AG08395 (cell line): ENCODE measurements at regions not wholly inside any gene's neighbourhood (a gene's known extent, or its start where the extent isn't known, plus 50 kb on each side); places are given as distances from the start of the nearest gene placed in this dataset.
A peak's percentile ranks its signal among the peaks of the same experiment; 100 is the strongest.
"Not testable (repeated sequence)": the region's sequence is repeated elsewhere in the genome, so short reads cannot be mapped to it uniquely, and the experiment has no call there.

ENCODE experiments used
- DNase-seq: peaks from one replicate; pipeline ENCODE4 v3.0.0; 2012; ENCODE audit warnings: mixed read lengths, low spot score

DNA sequence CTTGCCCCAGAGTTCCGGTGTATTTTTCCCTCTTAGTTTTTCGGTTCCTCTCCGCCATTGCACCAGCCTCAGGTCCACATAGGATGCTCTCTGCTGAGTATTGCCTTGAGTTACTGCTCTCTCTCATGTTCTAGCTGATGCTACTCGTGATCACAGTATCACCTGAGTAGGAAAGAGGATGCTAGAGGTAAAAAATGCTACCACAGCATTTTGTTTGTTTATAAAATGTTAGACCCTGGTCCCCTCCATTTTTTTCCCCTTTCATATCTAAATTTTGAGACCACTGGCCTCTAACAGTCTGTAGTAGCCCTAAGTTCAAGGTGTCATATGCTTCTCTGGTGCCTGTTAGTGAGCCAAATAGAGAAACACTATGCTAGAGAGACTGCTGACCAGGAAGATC lies 175.5 kb downstream of the OR2B2 start:
- no peak for DNase-seq

DNA sequence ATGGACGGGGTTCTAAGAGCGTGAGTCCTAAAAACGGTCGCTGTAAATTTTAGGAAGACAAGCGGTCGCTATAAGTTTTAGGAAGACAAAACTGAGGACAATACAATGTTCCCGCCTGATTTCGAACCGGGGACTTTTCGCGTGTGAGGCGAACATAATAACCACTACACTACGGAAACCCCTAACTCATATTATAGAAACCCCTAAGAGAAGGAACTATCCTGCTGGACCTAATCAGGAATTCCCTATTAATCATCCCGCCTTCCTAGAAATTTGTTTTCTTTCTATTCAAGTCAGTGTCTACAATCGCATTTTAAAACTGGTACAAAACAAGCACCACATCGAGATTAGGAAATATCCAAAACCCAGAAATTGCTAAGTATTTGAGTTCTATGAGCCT lies 183.8 kb downstream of the OR2B2 start:
- DNase-seq, result no peak

DNA sequence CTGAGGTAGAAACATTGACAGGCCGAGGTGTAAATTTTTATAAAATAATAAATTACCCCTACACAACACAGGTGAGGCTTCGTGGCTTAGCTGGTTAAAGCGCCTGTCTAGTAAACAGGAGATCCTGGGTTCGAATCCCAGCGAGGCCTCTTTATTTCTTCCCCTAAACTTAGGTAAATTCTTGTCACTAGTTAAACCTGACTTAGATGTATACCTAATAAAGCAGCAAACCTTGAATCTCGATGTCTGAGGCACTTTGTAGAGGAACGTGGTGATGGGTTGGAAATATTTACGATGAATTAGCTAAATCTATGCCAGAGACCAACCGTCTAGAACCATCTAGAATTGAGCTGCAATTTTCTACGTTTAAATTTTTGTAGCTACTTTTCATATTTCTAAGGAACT lies 185.6 kb downstream of the OR2B2 start:
- DNase-seq, result no peak

DNA sequence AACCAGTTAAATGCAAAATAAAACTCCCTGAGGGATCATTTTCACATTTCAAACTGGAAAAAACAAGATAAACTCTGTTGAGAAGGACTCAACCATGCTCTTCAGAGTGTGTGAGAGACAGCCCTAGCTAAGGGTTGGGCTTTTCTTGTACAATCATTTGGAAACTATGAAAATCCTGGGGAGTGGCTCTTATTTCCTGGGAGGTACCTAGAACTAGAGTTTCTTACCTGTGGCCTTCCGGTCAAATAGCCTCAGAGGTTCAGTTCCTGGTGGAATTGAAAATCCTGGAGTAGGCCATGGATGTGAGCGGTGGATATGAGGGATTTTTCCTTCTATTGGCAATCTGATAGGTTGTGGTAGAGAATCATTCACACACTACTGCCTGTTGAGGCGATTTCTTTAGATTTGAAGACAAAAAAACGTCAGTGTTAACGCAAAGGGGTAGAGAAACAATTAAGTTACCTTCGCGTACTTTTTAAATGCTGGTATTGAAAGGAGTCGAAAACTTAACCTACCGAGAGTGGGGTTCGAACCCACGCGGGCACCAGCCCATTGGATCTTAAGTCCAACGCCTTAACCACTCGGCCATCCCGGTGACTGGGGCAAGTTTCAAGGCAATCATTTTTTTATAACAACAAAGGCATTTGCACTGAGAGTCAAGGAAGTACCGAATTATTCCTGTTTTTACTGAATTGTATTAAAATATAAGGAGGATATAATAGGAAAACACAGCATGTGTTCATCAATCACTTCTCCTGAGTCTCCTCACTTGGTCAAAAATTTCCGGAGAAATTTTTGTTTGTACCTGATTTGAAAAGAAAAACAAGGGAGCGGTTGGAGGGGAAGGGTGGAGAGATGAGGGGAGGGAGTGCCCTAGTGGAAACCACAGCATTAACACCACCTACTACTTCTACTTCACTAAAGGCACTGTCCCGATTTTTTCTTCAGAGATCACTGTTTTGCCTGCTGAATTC lies 191.3 kb downstream of the OR2B2 start:
- DNase-seq, result peak; percentile 3

DNA sequence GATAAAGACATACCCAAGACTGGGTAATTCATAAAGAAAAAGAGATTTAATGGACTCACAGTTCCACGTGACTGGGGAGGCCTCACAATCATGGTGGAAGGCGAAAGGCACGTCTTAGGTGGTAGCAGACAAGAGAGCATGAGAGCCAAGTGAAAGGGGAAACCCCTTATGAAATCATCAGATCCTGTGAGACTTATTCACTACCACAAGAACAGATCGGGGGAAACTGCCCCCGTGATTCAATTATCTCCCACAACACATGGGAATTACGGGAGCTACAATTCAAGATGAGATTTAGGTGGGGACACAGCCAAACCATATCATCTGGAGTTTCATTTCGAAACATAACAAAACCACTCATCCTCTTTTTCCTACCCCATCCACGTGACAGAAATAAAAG lies 193.2 kb downstream of the OR2B2 start:
- not testable (repeated sequence) for DNase-seq

DNA sequence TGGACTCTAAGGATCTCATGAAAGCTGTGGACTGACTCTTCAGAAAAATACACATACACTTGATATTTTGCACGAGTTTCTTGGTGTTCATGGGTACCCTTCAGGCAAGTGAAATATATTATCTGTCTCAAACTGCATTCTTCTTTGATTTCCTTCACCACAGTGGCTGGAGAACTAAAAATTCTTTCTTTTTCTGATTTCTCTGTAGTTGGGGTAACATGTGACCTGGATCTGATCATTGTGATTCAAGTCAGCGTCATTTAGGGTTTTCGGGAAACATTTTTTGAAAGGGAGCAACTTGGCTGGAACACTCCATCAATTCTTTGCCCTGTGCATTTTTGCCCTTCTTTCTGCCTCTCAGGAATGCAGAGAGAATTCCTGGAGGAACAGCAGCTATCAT lies 205.8 kb downstream of the OR2B2 start:
- DNase-seq, result no peak

DNA sequence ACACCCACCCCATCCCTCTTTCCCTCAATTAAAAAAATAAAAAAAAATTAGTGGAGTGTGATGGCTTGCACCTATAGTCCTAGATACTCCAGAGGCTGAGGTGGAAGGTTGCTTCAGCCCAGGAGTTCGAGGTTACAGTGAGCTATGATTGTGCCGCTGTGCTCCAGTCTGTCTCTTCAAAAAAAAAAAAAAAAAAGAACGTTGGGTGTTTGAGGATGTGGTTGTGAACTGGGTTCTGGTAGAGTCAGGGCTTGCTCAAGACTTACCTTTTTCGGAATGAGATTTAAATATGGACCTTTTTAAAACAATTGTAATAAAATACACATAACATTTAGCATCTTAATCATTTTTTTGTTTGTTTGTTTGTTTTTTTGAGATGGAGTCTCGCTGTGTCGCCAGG lies 211.9 kb downstream of the OR2B2 start:
- DNase-seq, result no peak

DNA sequence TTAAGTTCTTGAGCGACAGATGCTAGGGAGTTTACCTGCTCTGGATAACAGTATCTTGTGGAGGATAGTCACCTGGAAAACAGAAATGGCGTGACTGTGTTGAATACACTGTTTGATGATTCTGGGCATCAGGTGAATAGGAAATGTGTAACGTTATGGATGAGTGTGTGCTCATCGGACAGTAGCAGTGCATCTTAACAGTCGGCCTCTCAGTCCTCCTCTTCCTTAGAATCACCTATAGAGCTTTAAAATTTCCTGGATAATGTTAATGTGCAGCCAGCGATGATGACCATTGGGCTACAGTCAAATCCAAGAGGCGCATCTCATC lies 217.7 kb downstream of the OR2B2 start:
- DNase-seq, result no peak

DNA sequence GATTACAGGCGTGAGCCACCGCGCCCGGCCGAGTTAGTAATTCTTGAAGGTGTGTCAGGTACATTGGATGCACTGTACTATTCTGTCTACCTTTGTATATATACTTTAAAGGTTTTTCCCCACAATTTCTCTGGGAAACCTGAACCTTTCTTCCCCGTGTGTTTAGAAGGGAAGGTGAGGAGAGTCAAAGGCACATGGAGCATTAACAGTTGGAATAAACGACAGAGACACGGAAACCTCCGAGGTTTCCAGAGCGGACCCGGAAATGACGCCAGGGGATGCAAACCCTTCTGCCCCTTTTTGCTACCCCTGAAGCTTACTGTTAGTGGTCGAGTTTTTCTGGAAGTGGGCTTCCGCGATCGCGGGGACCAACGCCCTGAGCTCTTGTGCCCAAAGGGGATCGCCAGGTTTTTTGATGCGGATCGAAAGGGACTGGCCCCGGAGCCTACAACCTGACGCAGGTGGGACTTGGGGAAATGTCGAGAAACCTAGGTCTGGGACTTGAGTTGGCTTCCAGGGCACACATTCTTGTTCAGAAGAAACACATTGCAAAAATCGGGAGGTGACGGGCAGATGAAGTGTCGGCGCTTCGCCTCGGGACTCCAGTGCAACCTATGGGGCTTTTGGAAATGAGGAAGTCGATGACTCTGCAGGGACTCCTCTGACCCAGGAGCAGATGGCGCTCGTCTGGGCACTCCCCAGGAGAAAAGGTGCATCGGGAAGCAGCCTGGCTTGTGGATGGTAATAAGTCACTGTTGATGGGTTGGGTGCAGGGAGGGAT lies 218.2 kb downstream of the OR2B2 start:
- DNase-seq, result no peak

DNA sequence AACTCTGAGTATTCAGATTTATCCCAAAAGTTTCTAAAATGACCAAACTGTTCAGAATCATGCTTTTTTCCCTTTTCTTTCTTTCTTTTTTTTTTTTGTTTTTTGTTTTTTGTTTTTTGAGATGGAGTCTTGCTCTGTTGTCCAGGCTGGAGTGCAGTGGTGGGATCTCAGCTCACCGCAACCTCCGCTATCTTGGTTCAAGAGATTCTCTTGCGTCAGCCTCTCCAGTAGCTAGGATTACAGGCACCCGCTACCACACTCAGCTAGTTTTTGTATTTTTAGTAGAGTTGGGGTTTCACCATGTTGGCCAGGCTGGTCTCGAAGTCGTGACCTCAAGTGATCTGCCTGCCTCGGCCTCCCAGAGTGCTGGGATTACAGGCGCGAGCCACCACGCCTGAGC lies 219.2 kb upstream of the ZNF184 start:
- not testable (repeated sequence) for DNase-seq

DNA sequence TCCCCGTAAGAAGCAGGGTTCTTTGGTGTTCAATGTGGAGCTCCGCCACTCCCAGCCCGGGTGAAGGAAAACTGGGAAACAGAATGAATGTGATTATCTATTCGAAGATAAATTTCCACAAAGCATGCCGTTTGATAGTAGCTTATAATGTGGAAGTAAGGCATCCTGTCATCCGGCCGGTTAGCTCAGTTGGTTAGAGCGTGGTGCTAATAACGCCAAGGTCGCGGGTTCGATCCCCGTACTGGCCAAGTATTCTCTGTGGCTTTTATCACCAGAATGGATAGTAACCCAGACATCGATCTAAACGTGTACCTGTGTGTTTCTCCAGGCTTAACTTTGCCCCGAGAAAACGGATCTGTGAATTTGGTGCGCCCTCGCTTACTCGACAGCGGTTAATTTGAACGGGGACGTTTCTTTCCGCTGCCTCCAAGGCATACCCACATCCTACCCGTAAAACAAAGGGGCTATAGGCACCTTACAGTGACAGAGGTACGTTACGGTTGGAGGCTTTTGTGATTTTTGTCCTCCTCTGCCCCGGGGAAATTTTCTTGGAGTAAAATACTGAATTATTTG lies 215.2 kb upstream of the ZNF184 start:
- peak; percentile 61 for DNase-seq

DNA sequence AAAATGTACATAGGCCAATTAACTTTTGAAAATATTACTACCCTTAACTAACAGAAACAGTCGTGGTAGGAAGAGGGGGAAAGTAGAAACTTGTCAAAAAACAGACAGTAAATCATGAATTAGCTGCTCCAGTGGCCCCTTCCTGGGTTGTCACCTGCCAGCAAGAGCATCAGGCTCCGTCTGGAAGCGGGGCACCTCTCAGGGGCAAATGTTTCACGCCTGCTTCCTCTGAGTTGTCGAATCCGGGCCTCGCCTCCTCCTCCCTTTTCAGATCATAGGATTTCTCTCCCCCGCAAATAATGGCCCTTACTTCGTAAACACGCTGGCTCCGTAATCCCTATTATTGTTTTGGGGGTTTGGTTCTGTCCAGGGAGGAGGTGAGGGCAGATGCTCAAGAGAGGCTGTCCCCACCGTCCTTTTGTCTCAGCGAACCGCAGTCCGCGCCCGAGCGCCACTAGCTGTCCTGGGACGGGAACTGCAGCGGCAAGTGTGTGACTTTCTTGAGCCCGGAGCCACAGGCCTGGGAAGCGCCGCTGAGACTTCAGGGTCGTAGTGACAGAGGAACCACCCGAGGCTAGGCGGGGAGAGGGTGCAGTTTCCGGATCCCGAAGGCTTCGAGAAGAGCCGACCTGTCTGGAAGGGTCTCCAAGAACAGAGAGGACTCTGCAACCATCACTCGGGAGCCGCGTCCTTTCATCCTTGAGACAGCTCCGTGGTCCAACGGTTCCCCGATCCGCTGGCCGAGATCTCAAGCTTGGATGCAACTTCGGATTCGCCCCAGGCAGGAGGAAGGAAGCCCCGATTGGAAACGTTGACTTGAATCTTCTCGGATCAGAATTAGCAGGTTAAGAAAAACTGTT lies 214.5 kb upstream of the ZNF184 start:
- DNase-seq, result peak; percentile 75

DNA sequence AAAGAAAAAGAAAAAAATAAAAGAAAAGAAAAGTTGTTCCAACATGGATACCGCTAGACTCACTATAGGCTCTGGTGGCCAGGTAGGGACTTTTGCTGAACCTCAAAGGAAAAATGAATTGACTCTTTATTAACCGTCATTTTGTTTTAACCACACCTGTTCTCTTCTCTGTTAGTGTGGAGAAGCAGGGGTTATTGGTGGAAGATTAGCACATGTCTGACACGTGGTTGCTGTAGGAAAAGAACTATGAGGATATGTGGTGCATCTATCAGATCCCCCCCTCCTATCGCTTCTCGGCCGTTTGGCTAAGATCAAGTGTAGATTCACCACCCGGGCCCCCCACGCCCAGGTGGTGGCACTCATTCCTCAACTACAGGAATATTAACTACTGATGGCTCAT lies 212.4 kb upstream of the ZNF184 start:
- DNase-seq, result no peak

DNA sequence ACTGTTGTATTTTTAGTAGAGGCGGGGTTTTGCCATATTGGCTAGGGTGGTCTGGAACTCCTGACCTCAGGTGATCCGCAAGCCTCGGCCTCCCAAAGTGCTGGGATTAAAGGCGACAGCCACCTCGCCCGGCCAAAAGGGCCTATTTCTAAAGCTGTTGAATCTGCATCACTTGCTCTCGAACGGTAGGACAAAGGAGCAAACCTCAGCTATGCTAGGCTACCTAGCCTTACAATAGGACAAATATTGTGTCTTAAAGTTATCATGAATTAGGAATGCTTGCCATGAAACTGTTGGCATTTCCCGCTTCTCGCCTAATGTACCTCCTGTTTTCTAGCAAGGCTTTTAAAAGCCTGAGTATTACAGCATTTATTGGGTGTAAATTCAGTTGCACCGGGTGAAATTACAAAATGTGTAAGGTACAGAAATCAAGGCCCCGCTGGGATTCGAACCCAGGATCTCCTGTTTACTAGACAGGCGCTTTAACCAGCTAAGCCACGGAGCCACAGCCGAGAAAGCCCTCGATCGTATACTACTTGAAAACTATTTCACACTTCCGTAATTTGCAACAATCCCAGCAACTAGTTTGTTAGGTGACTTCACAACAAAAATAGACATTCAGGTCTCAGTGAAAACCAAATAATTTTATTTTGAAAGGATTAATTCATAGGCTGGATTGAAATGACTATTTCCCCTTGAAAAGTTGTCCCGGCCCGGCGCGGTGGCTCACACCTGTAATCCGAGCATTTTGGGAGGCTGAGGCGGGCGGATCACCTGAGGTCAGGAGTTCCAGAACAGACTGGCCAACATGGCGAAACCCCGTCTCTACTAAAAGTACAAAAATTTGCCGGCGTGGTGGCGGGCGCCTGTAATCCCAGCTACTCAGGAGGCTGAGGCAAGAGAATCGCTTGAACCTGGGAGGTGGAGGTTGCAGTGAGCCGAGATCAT lies 211.6 kb upstream of the ZNF184 start:
- DNase-seq, result peak; percentile 19

DNA sequence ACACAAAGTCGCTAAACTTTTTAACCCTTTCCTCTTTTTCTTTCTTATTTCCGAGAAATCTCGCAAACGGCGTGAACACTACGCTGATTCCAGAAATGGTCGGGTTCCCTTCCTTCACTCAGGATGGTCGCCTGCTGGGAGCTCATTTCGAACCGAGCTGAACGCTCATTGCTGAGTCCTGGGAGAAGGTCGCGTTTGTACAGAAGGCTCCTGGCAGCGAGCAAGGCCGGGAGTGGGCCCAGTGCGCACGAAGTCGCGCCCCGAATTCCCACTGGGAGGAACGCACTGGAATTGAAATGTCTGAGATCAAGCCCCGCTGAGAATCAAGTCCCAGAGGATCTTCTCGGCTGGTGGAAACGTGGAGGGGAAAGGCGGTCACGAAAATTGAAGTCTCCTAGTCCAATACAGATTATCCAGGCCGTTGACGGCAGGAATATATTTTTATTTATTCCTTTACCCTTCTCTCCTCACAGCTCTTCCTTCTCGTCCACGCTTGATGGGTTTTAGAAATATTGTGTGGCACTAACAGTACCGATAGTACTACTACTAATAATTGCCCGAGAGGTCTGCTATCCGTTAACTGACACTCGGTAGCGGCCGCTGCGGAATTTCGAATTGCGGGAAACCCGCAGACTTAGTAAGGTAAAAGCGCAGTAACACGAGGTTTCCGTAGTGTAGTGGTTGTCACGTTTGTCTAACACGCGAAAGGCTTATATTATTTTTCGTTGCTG lies 207.2 kb upstream of the ZNF184 start:
- DNase-seq, result no peak

DNA sequence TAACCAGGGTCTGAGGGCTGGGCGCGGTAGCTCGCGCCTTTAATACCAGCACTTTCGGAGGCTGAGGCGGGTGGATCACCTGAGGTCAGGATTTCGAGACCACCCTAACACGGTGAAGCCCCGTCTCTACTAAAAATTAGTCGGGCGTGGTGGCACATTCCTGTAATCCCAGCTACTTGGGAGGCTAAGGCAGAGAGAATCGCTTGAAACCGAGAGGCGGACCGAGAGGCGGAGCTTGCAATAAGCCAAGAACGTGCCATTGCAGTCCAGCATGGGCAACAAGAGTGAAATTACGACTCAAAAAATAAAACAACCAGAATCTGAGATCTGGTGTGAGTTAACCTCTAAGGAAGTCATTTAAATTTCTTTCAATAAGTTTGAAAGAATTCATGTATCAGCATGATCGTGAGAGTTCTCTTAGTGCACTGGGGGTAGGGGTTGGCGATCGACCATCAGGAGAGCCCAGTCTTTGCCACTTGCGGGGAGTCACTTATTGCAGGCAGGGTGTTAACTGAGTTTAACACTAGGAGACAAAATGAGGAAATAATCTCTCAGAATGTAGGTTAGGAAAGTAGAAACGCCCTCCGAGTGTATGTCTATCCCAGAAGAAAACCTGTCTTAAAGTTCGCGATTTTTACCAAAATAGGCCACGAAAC lies 206.5 kb upstream of the ZNF184 start:
- DNase-seq, result no peak

DNA sequence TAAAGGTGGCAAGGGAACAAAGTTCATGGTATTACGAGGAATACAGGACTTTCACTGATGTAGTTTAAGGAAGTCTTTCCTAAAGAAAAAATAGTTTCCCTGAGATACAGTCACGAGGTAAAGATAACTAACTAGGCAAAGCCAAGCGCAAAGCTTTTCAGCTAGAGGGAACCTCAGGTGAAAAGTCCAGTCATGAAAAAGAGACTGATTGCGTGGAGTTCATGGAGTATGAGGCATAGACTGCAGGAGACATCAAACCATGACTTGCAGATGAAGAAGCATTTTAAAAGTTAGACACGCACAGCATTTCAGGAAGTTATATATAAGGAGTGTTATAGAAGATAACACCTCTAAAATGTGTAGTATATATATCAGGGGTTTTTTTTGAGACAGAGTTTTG lies 205.6 kb upstream of the ZNF184 start:
- no peak for DNase-seq

DNA sequence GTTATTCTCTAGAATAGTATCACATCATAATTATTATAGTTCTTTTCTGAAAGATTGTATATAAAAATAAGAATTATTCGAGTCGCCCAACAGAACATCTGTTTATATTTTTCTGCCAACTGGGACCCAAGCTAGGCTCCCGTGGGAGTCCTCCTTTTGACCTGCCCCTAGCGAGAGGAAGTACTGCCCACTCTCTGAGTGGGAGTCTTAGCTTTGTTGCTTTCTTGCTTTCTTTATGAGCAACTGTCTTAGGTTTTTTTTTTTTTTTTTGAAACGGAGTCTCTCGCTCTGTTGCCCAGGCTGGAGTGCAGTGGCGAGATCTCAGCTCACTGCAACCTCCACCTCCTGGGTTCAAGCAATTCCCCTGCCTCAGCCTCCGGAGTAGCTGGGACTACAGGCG lies 202.0 kb upstream of the ZNF184 start:
- DNase-seq, result no peak

DNA sequence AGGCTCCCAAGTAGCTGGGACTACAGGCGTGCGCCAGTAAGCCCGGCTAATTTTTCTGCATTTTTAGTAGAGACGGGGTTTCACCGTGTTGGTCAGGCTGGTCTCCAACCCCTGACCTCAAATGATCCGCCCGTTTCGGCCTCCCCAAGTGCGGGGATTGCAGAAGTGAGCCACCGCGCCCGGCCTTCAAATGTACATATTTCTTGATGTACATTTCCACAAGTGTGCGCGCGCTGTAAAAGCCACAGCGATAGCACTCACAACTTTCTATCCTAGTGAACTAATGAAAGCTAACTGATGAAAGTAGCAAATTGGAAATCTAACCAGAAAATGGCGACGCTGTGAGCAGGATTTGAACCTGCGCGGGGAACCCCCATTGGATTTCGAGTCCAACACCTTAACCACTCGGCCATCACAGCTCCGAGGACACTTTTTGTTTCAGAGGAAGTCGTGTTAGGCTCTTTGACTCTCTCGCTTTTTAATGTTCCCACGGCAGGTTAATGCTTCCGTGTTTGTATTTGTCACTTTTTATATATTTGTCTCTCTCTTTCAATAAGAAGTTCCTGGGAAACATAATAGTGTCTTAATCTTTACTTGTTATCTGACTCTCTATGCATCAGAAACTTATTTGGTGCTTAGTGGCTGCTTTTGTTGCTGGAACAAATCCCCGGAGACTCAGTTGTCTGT lies 199.4 kb upstream of the ZNF184 start:
- DNase-seq, result no peak
